SK-N-SH (cell line): ENCODE measurements at regions not wholly inside any gene's neighbourhood (a gene's known extent, or its start where the extent isn't known, plus 50 kb on each side); places are given as distances from the start of the nearest gene placed in this dataset.

Experiments used
- ELF1 ChIP-seq: IDR thresholded peaks from 2 replicates; pipeline ENCODE4 v1.4.0; 2012
- EP300 ChIP-seq, 2 experiments: IDR thresholded peaks; 2 replicates each; pipeline versions ENCODE4 v1.4.0 to v1.6.1; 2012; ENCODE audit warnings: borderline replicate concordance in 1 of 2, low read depth in 1 of 2, low read length in 1 of 2
- FOXJ3 ChIP-seq: sonication (generic); formaldehyde crosslinking; IDR thresholded peaks from 2 replicates; pipeline ENCODE4 v1.5.1; 2020; ENCODE audit warnings: mild to moderate bottlenecking, missing genetic modification reagents
- GABPA ChIP-seq: IDR thresholded peaks from 2 replicates; pipeline ENCODE4 v1.4.0; 2012; ENCODE audit warnings: low read depth, mild to moderate bottlenecking
- POLR2AphosphoS5 ChIP-seq: IDR thresholded peaks from 2 replicates; pipeline ENCODE4 v1.6.1; 2012; ENCODE audit warnings: low read depth, low read length
- RAD21 ChIP-seq: IDR thresholded peaks from 2 replicates; pipeline ENCODE4 v1.6.1; 2012; ENCODE audit warnings: mild to moderate bottlenecking, low read length
- TEAD4 ChIP-seq: IDR thresholded peaks from 2 replicates; pipeline ENCODE4 v1.4.0; 2012; ENCODE audit warnings: mild to moderate bottlenecking, borderline replicate concordance; ENCODE audit not compliant: insufficient read depth
- TF ChIP-seq, protein P1 (sequence below): fragments of 200-600 bp; sonication (generic); IDR thresholded peaks from 2 replicates; pipeline ENCODE4 v1.6.1; 2017; ENCODE audit warnings: antibody characterized with exemption, mild to moderate bottlenecking, moderate library complexity
- TF ChIP-seq, protein P2 (sequence below): IDR thresholded peaks from 2 replicates; pipeline ENCODE4 v1.6.1; 2012; ENCODE audit warnings: mild to moderate bottlenecking, low read depth, low read length, moderate library complexity

DNA sequence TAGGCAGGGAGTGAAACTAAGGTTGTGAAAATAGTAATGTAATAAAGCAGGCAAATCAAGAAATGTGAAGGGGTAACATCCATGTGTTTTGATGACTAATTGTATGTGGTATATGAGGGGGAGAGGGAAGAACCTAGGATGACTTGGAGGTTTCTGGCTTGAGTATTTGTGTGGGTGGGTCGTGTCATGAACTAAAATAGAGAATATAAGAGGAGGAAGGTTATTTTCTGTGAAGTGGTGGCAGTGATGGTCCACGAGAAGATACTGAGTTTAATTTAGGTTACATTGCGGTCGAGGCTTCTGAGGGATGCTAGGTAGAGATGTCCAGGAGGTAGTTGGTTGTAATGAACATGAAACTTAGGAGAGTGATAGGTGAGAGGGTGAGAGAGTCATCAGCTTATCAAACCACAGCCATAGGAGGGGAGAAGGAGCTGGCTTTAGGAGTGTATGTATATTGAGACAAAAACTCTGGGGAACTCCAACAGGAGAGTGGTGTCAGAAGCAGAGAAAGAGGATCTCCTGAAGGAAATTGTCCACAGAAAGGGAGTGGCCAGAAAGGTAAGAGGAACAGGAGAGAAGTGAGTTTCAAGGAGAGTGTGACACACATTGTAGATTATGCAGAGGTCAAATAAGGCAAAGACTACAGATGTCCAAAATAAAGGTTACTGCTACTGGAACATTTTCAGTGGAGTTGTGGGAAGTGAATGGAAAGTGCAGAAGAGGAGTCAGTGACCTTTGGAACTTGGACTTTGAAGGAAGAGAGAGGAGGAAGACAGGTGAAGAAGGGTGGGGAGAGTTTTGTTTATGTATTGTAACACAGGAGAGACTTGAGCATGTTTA is 89.0 kb upstream of the MACF1 start:
- TF ChIP-seq POLR2AphosphoS5 (no peak), FOXJ3 (CRISPR knock-in tag) (no peak), RAD21 (no peak), TEAD4 (no peak), GABPA (no peak), ELF1 (no peak), EP300 (IDR thresholded peaks at IDR 0.05; ENCODE audit: borderline replicate concordance in 1 of 2, low read depth in 1 of 2, low read length in 1 of 2) (no peak)
- TF ChIP-seq, protein P1, sequence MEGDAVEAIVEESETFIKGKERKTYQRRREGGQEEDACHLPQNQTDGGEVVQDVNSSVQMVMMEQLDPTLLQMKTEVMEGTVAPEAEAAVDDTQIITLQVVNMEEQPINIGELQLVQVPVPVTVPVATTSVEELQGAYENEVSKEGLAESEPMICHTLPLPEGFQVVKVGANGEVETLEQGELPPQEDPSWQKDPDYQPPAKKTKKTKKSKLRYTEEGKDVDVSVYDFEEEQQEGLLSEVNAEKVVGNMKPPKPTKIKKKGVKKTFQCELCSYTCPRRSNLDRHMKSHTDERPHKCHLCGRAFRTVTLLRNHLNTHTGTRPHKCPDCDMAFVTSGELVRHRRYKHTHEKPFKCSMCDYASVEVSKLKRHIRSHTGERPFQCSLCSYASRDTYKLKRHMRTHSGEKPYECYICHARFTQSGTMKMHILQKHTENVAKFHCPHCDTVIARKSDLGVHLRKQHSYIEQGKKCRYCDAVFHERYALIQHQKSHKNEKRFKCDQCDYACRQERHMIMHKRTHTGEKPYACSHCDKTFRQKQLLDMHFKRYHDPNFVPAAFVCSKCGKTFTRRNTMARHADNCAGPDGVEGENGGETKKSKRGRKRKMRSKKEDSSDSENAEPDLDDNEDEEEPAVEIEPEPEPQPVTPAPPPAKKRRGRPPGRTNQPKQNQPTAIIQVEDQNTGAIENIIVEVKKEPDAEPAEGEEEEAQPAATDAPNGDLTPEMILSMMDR = no peak
- TF ChIP-seq, protein P2, sequence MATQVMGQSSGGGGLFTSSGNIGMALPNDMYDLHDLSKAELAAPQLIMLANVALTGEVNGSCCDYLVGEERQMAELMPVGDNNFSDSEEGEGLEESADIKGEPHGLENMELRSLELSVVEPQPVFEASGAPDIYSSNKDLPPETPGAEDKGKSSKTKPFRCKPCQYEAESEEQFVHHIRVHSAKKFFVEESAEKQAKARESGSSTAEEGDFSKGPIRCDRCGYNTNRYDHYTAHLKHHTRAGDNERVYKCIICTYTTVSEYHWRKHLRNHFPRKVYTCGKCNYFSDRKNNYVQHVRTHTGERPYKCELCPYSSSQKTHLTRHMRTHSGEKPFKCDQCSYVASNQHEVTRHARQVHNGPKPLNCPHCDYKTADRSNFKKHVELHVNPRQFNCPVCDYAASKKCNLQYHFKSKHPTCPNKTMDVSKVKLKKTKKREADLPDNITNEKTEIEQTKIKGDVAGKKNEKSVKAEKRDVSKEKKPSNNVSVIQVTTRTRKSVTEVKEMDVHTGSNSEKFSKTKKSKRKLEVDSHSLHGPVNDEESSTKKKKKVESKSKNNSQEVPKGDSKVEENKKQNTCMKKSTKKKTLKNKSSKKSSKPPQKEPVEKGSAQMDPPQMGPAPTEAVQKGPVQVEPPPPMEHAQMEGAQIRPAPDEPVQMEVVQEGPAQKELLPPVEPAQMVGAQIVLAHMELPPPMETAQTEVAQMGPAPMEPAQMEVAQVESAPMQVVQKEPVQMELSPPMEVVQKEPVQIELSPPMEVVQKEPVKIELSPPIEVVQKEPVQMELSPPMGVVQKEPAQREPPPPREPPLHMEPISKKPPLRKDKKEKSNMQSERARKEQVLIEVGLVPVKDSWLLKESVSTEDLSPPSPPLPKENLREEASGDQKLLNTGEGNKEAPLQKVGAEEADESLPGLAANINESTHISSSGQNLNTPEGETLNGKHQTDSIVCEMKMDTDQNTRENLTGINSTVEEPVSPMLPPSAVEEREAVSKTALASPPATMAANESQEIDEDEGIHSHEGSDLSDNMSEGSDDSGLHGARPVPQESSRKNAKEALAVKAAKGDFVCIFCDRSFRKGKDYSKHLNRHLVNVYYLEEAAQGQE = no peak
